HFFc6 (cell line): ENCODE measurements at regions not wholly inside any gene's neighbourhood (a gene's known extent, or its start where the extent isn't known, plus 50 kb on each side); places are given as distances from the start of the nearest gene placed in this dataset.
A peak's percentile ranks its signal among the peaks of the same experiment; 100 is the strongest.
"Not testable (repeated sequence)": the region's sequence is repeated elsewhere in the genome, so short reads cannot be mapped to it uniquely, and the experiment has no call there.

Experiments
- DNase-seq: peaks from one replicate; pipeline ENCODE4 v3.0.0-alpha.2; 2018
- H3K27ac Mint-ChIP-seq: 2 replicates; pipeline ENCODE4 v1.8.0; 2020; ENCODE audit warnings: mild to moderate bottlenecking, mixed read lengths
- H3K27me3 Mint-ChIP-seq: 2 replicates; pipeline ENCODE4 v1.8.0; 2021; ENCODE audit warnings: mild to moderate bottlenecking, moderate library complexity, mixed read lengths; ENCODE audit not compliant: insufficient read depth
- H3K36me3 Mint-ChIP-seq: 2 replicates; pipeline ENCODE4 v1.8.0; 2021; ENCODE audit warnings: low read depth, mixed read lengths
- H3K4me1 Mint-ChIP-seq: 2 replicates; pipeline ENCODE4 v1.8.0; 2020; ENCODE audit warnings: low read depth, mixed read lengths
- H3K4me3 Mint-ChIP-seq: 2 replicates; pipeline ENCODE4 v1.8.0; 2020; ENCODE audit warnings: mild to moderate bottlenecking, moderate library complexity, mixed read lengths
- H3K9me3 Mint-ChIP-seq: 2 replicates; pipeline ENCODE4 v1.8.0; 2020; ENCODE audit warnings: mild to moderate bottlenecking, mixed read lengths
- CTCF ChIP-seq: fragments of 200-600 bp; sonication (generic); IDR thresholded peaks from 2 replicates; pipeline ENCODE4 v1.5.0; 2021; ENCODE audit warnings: antibody characterized with exemption, mild to moderate bottlenecking

DNA sequence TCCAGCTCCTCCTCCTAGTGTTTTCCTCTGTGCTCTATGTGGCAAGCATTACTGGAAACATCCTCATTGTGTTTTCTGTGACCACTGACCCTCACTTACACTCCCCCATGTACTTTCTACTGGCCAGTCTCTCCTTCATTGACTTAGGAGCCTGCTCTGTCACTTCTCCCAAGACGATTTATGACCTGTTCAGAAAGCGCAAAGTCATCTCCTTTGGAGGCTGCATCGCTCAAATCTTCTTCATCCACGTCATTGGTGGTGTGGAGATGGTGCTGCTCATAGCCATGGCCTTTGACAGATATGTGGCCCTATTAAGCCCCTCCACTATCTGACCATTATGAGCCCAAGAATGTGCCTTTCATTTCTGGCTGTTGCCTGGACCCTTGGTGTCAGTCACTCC is 64.0 kb downstream of the OR4F15 start:
- DNase-seq, H3K4me3 Mint-ChIP-seq, H3K9me3 Mint-ChIP-seq, H3K36me3 Mint-ChIP-seq, H3K4me1 Mint-ChIP-seq, H3K27ac Mint-ChIP-seq, H3K27me3 Mint-ChIP-seq: not testable (repeated sequence)

GRCh38 chr15:101877649-101878048 is 65.6 kb downstream of the OR4F15 start:
- H3K4me1 Mint-ChIP-seq, H3K27me3 Mint-ChIP-seq, DNase-seq, H3K9me3 Mint-ChIP-seq, H3K4me3 Mint-ChIP-seq, H3K36me3 Mint-ChIP-seq, H3K27ac Mint-ChIP-seq: not testable (repeated sequence)
- peak; percentile 65 for TF ChIP-seq CTCF

DNA sequence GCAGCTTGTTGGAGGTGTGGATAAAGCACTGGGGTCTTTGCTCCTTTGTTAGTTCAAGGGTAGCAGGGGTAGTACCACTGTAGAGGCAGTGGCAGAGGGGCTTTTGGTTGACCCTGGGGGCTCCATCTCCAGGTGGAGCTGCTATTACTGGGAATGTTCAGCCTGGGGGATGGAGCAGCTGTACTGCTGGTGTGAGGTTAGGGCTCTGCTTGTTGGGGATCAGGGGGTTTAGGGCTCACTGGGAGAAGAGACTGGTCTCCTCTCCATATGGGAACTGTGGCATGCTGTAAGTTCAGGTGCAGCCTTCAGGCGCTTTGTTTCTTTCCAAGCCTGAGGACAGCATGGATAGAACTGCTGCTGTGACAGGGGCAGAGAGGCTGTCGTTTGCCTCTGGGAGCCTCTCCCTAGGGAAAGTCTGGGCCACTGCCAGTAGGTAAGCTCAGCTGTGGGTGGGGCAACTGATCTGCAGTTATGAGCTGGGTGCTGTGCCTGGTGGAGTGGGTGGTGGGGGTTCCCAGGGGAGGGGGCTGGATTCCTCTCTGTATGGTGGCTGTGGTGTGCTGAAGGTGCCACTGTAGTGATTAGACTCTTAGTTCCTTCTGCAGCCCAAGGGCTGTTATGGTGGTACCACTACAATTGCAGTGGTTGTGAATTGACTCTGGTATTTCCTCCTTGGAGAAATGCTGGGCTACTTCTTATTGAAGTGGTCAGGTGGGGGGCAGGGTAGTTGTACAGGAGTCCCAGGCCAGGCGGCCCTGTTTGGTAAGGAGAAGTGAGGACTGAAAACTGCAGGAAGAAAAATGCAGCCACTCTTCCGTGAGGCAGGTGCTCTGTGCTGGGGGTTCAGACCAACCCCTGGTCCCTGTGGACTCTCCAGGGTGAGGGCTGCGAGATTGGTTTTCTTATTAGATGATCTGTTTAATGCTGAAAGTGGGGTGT is 100.6 kb downstream of the OR4F15 start:
- H3K36me3 Mint-ChIP-seq, H3K27me3 Mint-ChIP-seq, H3K4me3 Mint-ChIP-seq, H3K27ac Mint-ChIP-seq, H3K4me1 Mint-ChIP-seq, H3K9me3 Mint-ChIP-seq, DNase-seq: not testable (repeated sequence)

DNA sequence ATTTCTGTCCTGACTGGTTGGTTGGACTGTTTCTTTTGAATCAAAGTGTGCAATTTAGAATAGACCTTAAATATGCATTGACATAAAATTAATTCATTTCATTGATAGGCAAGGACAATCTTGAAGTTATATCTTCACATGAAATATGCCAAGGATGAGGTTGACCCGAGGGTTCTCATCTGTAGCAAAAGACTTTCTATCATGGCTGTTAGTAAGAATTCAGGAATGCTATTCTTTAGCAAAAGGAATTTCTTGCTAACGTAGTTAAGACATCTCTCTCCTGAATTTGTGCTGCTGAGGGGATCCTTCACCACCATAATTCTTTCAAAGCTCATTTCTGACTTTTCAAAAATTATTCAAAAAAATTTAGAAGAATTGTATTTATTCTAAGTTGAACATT is 112.6 kb downstream of the OR4F15 start:
- H3K4me3 Mint-ChIP-seq, H3K27me3 Mint-ChIP-seq, H3K36me3 Mint-ChIP-seq, H3K27ac Mint-ChIP-seq, DNase-seq, H3K9me3 Mint-ChIP-seq, H3K4me1 Mint-ChIP-seq: not testable (repeated sequence)

DNA sequence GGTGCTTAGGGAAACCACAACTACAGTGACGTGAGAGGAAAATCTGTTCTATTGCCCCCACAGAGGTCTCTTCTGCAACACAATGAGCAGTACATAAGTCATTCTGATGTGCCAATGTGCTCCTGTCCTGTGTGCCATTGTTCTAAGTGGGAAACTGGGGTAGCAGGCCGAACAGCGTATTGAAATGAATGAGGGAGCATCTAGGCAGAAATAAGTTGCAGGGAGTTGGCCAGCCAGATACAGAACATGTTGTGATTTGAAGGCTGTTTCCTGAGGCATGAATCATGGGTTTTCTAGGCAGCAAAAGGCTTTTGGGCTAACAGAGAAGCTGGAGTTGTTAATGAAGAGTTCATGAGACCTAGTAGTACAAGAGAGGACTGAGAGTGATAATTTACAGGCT is 122.5 kb downstream of the OR4F15 start:
- not testable (repeated sequence) for H3K36me3 Mint-ChIP-seq, H3K9me3 Mint-ChIP-seq, H3K27me3 Mint-ChIP-seq, H3K4me1 Mint-ChIP-seq, DNase-seq, H3K27ac Mint-ChIP-seq, H3K4me3 Mint-ChIP-seq

DNA sequence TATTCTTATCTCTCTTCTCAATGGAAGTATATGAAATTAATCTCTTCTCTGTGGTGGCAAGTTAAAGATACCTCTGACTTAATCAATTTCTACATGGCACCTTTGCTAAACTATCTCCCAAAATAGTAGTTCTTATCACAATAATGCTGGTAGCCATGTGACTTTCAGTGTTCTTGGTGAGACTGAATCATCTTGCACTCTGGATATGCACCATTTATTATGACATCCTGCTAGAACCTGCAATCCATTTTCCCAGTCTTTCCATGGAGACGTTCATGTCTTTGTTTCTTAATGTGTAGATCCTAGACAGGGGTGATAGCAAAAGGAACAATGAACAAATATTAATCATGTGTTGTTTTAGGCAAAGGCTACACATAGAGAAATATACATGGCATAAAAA is 125.4 kb downstream of the OR4F15 start:
- H3K27ac Mint-ChIP-seq, H3K4me1 Mint-ChIP-seq, DNase-seq, H3K36me3 Mint-ChIP-seq, H3K9me3 Mint-ChIP-seq, H3K4me3 Mint-ChIP-seq, H3K27me3 Mint-ChIP-seq: not testable (repeated sequence)

DNA sequence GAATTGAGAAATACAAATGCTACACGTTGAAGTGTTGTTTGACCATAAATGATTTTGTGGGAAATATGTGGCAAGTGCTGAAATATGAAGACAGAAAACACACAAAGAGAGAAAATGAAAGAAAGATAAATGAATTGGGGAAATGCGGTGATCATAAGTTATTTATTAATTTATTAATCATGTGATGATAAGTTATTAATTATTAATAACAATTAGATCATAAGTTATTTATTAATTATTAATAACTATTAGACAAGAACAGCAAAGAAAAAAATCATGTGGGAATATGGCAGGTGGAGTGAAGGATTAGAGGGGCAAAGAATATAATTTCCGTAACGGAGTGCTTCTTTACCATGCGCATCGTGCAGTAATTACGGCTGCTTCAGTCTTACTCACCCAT is 126.6 kb downstream of the OR4F15 start:
- not testable (repeated sequence) for H3K27me3 Mint-ChIP-seq, H3K4me1 Mint-ChIP-seq, H3K4me3 Mint-ChIP-seq, H3K27ac Mint-ChIP-seq, H3K9me3 Mint-ChIP-seq, DNase-seq, H3K36me3 Mint-ChIP-seq

DNA sequence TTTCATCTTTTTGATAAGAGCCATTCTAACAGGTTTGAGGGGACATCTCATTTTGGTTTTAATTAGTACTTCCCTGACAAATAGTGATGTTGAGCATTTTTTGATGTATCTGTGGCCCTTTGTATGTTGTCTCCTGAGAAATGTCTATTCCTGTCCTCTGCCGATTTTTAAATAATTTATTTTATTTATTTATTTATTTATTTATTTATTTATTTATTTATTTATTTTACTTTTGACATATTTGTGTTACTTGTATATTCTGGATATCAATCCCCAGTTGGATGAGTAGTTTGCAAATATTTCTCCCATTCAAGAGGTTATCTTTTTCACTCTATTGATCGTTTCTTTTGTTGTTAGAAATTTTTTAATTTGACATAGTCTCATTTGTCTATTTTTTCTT is 133.9 kb downstream of the OR4F15 start:
- not testable (repeated sequence) for H3K27ac Mint-ChIP-seq, H3K4me3 Mint-ChIP-seq, H3K36me3 Mint-ChIP-seq, DNase-seq, H3K4me1 Mint-ChIP-seq, H3K27me3 Mint-ChIP-seq, H3K9me3 Mint-ChIP-seq

DNA sequence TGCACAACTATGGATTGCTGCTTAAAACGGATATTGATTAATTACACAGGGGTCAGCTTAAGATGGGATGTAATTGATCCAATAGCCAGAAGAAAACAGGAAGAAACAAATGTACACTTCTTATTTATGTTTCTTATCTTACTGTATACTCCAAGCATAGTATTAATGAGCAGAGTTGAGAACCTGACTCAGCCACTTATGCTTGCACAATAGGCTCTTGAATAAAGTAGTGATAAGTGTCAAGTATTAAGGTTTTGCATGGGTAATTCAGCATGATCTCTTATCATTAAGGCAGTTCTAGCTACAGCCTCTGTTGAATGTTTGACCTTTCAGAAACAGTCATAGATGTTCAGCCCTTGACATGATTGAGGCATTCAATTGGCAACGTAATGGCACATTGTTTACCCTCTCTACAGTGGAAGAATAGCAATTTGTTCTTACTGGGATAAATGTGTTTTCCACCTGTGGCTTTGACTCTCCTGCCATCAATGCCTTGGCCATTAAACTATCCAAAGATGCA is 136.5 kb downstream of the OR4F15 start:
- not testable (repeated sequence) for H3K4me1 Mint-ChIP-seq, H3K9me3 Mint-ChIP-seq, H3K27ac Mint-ChIP-seq, H3K4me3 Mint-ChIP-seq, DNase-seq, H3K36me3 Mint-ChIP-seq, H3K27me3 Mint-ChIP-seq

DNA sequence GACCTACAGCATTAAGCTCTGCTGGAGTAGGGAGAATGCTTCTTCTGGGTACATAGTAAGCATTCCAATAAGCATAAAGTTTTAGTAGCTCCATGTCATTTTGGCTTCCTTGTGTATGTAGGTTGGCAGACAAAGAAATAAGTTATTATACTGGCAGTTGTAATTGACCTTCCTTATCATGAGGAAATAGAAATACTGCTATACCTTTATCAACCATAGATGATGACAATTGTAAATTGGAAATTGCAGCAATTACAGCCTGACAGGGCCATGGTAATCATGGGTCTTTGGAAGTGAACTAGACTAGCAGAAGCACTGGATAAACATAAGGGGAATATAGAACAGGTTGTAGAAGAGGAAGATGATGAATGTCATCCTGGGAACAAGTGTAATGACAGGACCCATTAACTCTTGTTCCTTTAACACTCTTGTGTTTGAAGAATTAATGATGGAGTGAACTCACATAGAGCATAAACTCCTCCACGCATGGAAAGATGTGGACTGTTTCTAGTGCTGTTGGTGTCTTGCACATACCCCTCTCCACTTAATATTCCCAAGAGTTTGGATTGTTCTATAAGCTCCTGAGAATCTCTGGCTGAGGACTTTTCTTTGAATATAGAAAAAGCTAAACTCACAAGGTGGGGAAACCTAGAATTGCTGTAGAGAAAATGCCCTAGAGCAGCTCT is 137.5 kb downstream of the OR4F15 start:
- not testable (repeated sequence) for H3K4me3 Mint-ChIP-seq, H3K36me3 Mint-ChIP-seq, DNase-seq, H3K27me3 Mint-ChIP-seq, H3K9me3 Mint-ChIP-seq, H3K27ac Mint-ChIP-seq, H3K4me1 Mint-ChIP-seq

- not testable (repeated sequence) for H3K27ac Mint-ChIP-seq, H3K9me3 Mint-ChIP-seq, H3K27me3 Mint-ChIP-seq, H3K4me3 Mint-ChIP-seq, H3K4me1 Mint-ChIP-seq, DNase-seq, H3K36me3 Mint-ChIP-seq
Observed at GRCh38 chr15:101953993-101954392, 142.0 kb downstream of the OR4F15 start.

- not testable (repeated sequence) for H3K27me3 Mint-ChIP-seq, H3K9me3 Mint-ChIP-seq, H3K4me1 Mint-ChIP-seq, H3K4me3 Mint-ChIP-seq, H3K36me3 Mint-ChIP-seq
- peak; percentile 59 for DNase-seq
- peak overlapping the region; percentile 86 for H3K27ac Mint-ChIP-seq
Observed at GRCh38 chr15:101955840-101956239, 143.8 kb downstream of the OR4F15 start.

DNA sequence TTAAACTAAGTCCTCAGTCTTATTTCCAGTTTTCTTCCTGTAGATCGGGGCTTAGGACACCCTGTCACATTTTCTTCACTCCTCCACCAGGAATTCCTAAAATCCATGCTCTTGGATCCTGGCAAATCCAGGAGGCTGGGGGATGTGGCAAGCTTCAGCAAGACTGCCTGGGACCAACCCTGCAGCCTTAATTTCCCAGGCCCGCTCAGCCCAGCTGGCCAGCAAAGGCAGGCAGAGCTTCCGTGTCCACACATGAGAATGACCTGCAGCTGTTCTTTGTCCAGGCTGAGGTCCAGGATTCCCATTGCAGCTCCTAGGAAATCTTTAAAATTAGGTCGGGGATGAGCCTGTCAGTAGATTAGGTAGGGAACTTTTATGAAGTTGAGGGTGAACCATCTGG is 146.7 kb downstream of the OR4F15 start:
- H3K27ac Mint-ChIP-seq, H3K4me3 Mint-ChIP-seq, H3K4me1 Mint-ChIP-seq, H3K9me3 Mint-ChIP-seq, DNase-seq, H3K27me3 Mint-ChIP-seq, H3K36me3 Mint-ChIP-seq: not testable (repeated sequence)
